COLO668 (cell line): ENCODE measurements at regions not wholly inside any gene's neighbourhood (a gene's known extent, or its start where the extent isn't known, plus 50 kb on each side); places are given as distances from the start of the nearest gene placed in this dataset.

Source experiments
- DNase-seq: peaks from one replicate; lab custom pipeline; 2025; ENCODE audit not compliant: unreplicated experiment; lab: John Stamatoyannopoulos, UW

- no peak for DNase-seq
Observed at GRCh38 chr5:17888155-17888554, 253.9 kb downstream of the TAF11L14 start.

- DNase-seq = no peak
Observed at GRCh38 chr5:17890501-17890900, 256.2 kb downstream of the TAF11L14 start.

- no peak for DNase-seq
Observed at GRCh38 chr5:17891881-17892280, 257.6 kb downstream of the TAF11L14 start.

- no peak for DNase-seq
Observed at GRCh38 chr5:17893026-17893635, 258.9 kb downstream of the TAF11L14 start.

- no peak for DNase-seq
Observed at GRCh38 chr5:17895288-17896033, 261.2 kb downstream of the TAF11L14 start.

- DNase-seq = no peak
Observed at GRCh38 chr5:17896605-17897004, 262.3 kb downstream of the TAF11L14 start.

GRCh38 chr5:17897776-17898175 is 263.5 kb downstream of the TAF11L14 start:
- DNase-seq = no peak

GRCh38 chr5:17898766-17899165 is 264.5 kb downstream of the TAF11L14 start:
- DNase-seq = no peak

- no peak for DNase-seq
Observed at GRCh38 chr5:17907094-17907493, 272.8 kb downstream of the TAF11L14 start.

GRCh38 chr5:17910318-17910717 is 276.1 kb downstream of the TAF11L14 start:
- no peak for DNase-seq

- no peak for DNase-seq
Observed at GRCh38 chr5:17912794-17913193, 278.5 kb downstream of the TAF11L14 start.

GRCh38 chr5:17916446-17916845 is 282.2 kb downstream of the TAF11L14 start:
- DNase-seq = no peak

- DNase-seq = no peak
Observed at GRCh38 chr5:17917465-17917864, 283.2 kb downstream of the TAF11L14 start.

- no peak for DNase-seq
Observed at GRCh38 chr5:17918373-17919104, 284.3 kb downstream of the TAF11L14 start.

- no peak for DNase-seq
Observed at GRCh38 chr5:17925276-17925675, 291.0 kb downstream of the TAF11L14 start.

- no peak for DNase-seq
Observed at GRCh38 chr5:17928581-17928981, 294.3 kb downstream of the TAF11L14 start.

- no peak for DNase-seq
Observed at GRCh38 chr5:17929171-17929570, 294.9 kb downstream of the TAF11L14 start.

- DNase-seq = no peak
Observed at GRCh38 chr5:17930346-17930745, 296.1 kb downstream of the TAF11L14 start.

- DNase-seq = no peak
Observed at GRCh38 chr5:17944046-17944445, 309.8 kb downstream of the TAF11L14 start.

- DNase-seq = no peak
Observed at GRCh38 chr5:17947029-17947428, 312.8 kb downstream of the TAF11L14 start.

- no peak for DNase-seq
Observed at GRCh38 chr5:17951392-17952169, 317.3 kb downstream of the TAF11L14 start.
